Neural cell (in vitro differentiated cells): ENCODE measurements at regions not wholly inside any gene's neighbourhood (a gene's known extent, or its start where the extent isn't known, plus 50 kb on each side); places are given as distances from the start of the nearest gene placed in this dataset.

Source experiments
- H2AFZ ChIP-seq: fragments of 200-600, 300-800 bp; sonication (generic), shearing (Covaris generic); 2 replicates; pipeline ENCODE4 v1.6.0; 2014; ENCODE audit warnings: low read depth, mild to moderate bottlenecking, antibody characterized with exemption, low read length, moderate library complexity
- H3F3A ChIP-seq: fragments of 200-600 bp; shearing (Covaris generic); 2 replicates; pipeline ENCODE4 v1.6.1; 2016; ENCODE audit warnings: mild to moderate bottlenecking, moderate library complexity, mixed read lengths, antibody characterized with exemption, low read length; ENCODE audit not compliant: insufficient read depth, poor library complexity, severe bottlenecking
- H3K27ac ChIP-seq: fragments of 200-600, 300-800 bp; sonication (generic), shearing (Covaris generic); 2 replicates; pipeline ENCODE4 v1.5.1; 2014; ENCODE audit warnings: mild to moderate bottlenecking, low read length, moderate library complexity
- H3K27me3 ChIP-seq: fragments of 300-800, 200-600 bp; sonication (generic), shearing (Covaris generic); 2 replicates; pipeline ENCODE4 v1.6.0; 2014; ENCODE audit warnings: mild to moderate bottlenecking, low read depth, low read length, moderate library complexity; ENCODE audit not compliant: insufficient read depth
- H3K36me3 ChIP-seq: fragments of 300-800, 200-600 bp; sonication (generic), shearing (Covaris generic); 2 replicates; pipeline ENCODE4 v1.5.1; 2014; ENCODE audit warnings: mild to moderate bottlenecking, antibody characterized with exemption, low read length, moderate library complexity; ENCODE audit not compliant: insufficient read depth
- H3K4me2 ChIP-seq: fragments of 300-800, 200-600 bp; sonication (generic), shearing (Covaris generic); 2 replicates; pipeline ENCODE4 v1.6.0; 2014; ENCODE audit warnings: mild to moderate bottlenecking, low read length
- H3K4me3 ChIP-seq: fragments of 300-800, 200-600 bp; sonication (generic), shearing (Covaris generic); 2 replicates; pipeline ENCODE4 v1.5.1; 2014; ENCODE audit warnings: mild to moderate bottlenecking, low read length, moderate library complexity
- H3K79me2 ChIP-seq: fragments of 200-600 bp; shearing (Covaris generic); replicated peaks from 2 replicates; pipeline ENCODE4 v1.6.0; 2014; ENCODE audit warnings: mild to moderate bottlenecking, low read length, moderate library complexity; ENCODE audit not compliant: insufficient read depth
- H3K9ac ChIP-seq: fragments of 300-800, 200-600 bp; sonication (generic), shearing (Covaris generic); 2 replicates; pipeline ENCODE4 v1.6.1; 2016; ENCODE audit warnings: mild to moderate bottlenecking, low read length, mixed read lengths
- H3K9me2 ChIP-seq: fragments of 200-600 bp; shearing (Covaris generic); 2 replicates; pipeline ENCODE4 v1.6.1; 2016; ENCODE audit warnings: mild to moderate bottlenecking, low read length, mixed read lengths; ENCODE audit not compliant: insufficient read depth
- H3K9me3 ChIP-seq: fragments of 200-600, 300-800 bp; sonication (generic), shearing (Covaris generic); 2 replicates; pipeline ENCODE4 v1.6.1; 2016; ENCODE audit warnings: mild to moderate bottlenecking, mixed run types, low read length, moderate library complexity, mixed read lengths
- H4K20me1 ChIP-seq: fragments of 200-600 bp; shearing (Covaris generic); 2 replicates; pipeline ENCODE4 v1.6.1; 2016; ENCODE audit warnings: mild to moderate bottlenecking, mixed run types; ENCODE audit not compliant: insufficient read depth
- EP300 ChIP-seq: fragments of 450-650 bp; conservative IDR thresholded peaks from 2 replicates; pipeline ENCODE4 v1.6.1; 2014; ENCODE audit warnings: antibody characterized with exemption, mild to moderate bottlenecking, moderate library complexity; ENCODE audit not compliant: poor library complexity, severe bottlenecking
- EZH2 ChIP-seq: fragments of 200-600, 300-800 bp; shearing (Covaris generic), sonication (generic); IDR thresholded peaks from 2 replicates; pipeline ENCODE4 v1.6.1; 2014; ENCODE audit warnings: antibody characterized with exemption, low read length, borderline replicate concordance, mild to moderate bottlenecking; ENCODE audit not compliant: insufficient read depth, poor library complexity, severe bottlenecking
- MXI1 ChIP-seq: fragments of 450-650 bp; conservative IDR thresholded peaks from 2 replicates; pipeline ENCODE4 v1.6.1; 2014; ENCODE audit warnings: antibody characterized with exemption, mild to moderate bottlenecking; ENCODE audit not compliant: poor library complexity, severe bottlenecking
- POLR2AphosphoS5 ChIP-seq: IDR thresholded peaks from 2 replicates; pipeline ENCODE4 v1.6.1; 2012
- RAD21 ChIP-seq: fragments of 450-650 bp; conservative IDR thresholded peaks from 2 replicates; pipeline ENCODE4 v1.6.1; 2014; ENCODE audit warnings: antibody characterized with exemption, mild to moderate bottlenecking, moderate library complexity
- SMC3 ChIP-seq: fragments of 450-650 bp; conservative IDR thresholded peaks from 2 replicates; pipeline ENCODE4 v1.6.1; 2014; ENCODE audit warnings: antibody characterized with exemption, mild to moderate bottlenecking, moderate library complexity; ENCODE audit not compliant: poor library complexity
- TAF1 ChIP-seq: IDR thresholded peaks from 2 replicates; pipeline ENCODE4 v1.6.1; 2012; ENCODE audit warnings: low read depth
- TF ChIP-seq, protein P1 (sequence below): IDR thresholded peaks from 2 replicates; pipeline ENCODE4 v1.6.1; 2012; ENCODE audit warnings: borderline replicate concordance
- TF ChIP-seq, protein P2 (sequence below): fragments of 450-650 bp; IDR thresholded peaks from 2 replicates; pipeline ENCODE4 v1.5.1; 2014; ENCODE audit warnings: antibody characterized with exemption, mild to moderate bottlenecking, moderate library complexity; ENCODE audit not compliant: poor library complexity, severe bottlenecking

DNA sequence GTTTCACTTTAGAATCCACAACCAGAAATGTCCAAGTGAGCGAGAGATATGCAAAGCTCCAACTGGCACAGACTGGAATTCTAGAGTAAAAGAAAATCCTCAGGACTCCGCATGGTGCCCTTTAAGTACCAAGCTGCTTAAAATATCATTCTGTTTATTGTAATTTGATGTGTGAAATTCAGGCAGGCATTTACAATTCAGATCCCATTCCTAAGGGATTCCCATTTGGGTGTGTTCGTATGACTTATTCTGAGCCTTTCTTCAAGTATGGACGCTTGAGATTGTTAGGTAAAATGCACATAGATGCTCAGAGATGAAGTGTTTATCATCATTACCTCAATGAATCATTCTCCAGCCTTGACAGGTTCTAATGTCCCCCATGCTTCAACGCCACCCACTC, 99.3 kb upstream of the EEF1E1 start:
- no peaks in the 10 kb centered on the region for H3K9me2 ChIP-seq
- no peaks in the 10 kb centered on the region for H3F3A ChIP-seq
- no peaks in the 10 kb centered on the region for H3K27me3 ChIP-seq
- H3K27ac ChIP-seq: no peak overlapping the region
- no peak overlapping the region for H3K4me2 ChIP-seq
- no peak overlapping the region for H2AFZ ChIP-seq
- H3K79me2 ChIP-seq: no peaks in the 10 kb centered on the region
- H3K9ac ChIP-seq: no peak overlapping the region
- no peaks in the 10 kb centered on the region for H4K20me1 ChIP-seq
- TF ChIP-seq POLR2AphosphoS5 (no peak), MXI1 (no peak), EZH2 (no peak), RAD21 (no peak), TAF1 (no peak), EP300 (no peak), SMC3 (no peak)
- TF ChIP-seq, protein P1, sequence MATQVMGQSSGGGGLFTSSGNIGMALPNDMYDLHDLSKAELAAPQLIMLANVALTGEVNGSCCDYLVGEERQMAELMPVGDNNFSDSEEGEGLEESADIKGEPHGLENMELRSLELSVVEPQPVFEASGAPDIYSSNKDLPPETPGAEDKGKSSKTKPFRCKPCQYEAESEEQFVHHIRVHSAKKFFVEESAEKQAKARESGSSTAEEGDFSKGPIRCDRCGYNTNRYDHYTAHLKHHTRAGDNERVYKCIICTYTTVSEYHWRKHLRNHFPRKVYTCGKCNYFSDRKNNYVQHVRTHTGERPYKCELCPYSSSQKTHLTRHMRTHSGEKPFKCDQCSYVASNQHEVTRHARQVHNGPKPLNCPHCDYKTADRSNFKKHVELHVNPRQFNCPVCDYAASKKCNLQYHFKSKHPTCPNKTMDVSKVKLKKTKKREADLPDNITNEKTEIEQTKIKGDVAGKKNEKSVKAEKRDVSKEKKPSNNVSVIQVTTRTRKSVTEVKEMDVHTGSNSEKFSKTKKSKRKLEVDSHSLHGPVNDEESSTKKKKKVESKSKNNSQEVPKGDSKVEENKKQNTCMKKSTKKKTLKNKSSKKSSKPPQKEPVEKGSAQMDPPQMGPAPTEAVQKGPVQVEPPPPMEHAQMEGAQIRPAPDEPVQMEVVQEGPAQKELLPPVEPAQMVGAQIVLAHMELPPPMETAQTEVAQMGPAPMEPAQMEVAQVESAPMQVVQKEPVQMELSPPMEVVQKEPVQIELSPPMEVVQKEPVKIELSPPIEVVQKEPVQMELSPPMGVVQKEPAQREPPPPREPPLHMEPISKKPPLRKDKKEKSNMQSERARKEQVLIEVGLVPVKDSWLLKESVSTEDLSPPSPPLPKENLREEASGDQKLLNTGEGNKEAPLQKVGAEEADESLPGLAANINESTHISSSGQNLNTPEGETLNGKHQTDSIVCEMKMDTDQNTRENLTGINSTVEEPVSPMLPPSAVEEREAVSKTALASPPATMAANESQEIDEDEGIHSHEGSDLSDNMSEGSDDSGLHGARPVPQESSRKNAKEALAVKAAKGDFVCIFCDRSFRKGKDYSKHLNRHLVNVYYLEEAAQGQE: no peak
- TF ChIP-seq, protein P2, sequence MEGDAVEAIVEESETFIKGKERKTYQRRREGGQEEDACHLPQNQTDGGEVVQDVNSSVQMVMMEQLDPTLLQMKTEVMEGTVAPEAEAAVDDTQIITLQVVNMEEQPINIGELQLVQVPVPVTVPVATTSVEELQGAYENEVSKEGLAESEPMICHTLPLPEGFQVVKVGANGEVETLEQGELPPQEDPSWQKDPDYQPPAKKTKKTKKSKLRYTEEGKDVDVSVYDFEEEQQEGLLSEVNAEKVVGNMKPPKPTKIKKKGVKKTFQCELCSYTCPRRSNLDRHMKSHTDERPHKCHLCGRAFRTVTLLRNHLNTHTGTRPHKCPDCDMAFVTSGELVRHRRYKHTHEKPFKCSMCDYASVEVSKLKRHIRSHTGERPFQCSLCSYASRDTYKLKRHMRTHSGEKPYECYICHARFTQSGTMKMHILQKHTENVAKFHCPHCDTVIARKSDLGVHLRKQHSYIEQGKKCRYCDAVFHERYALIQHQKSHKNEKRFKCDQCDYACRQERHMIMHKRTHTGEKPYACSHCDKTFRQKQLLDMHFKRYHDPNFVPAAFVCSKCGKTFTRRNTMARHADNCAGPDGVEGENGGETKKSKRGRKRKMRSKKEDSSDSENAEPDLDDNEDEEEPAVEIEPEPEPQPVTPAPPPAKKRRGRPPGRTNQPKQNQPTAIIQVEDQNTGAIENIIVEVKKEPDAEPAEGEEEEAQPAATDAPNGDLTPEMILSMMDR: no peak
- no peaks in the 10 kb centered on the region for H3K9me3 ChIP-seq
- no peaks in the 10 kb centered on the region for H3K36me3 ChIP-seq
- no peak overlapping the region for H3K4me3 ChIP-seq

DNA sequence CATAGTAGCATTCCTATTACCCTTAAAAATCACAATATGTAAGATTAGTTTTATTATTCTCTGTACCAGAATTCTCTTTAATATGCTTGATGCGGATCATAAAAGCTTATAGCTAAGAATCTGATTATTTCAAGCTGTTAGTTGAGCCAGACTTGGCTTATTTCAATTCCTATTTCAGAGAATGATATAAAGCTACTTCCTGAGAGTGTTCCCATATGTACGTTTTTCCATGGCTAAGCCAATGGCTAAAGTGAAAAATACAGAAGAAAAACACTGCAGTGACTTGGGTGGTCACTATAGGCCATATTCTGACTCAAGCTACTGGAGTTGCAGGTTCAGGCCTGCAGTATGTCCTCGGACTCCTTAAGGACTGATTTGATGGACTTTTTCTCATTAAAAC, 97.9 kb upstream of the EEF1E1 start:
- H3K79me2 ChIP-seq: no peaks in the 10 kb centered on the region
- no peak for TF ChIP-seq POLR2AphosphoS5
- TF ChIP-seq, protein P1: no peak
- no peak for TF ChIP-seq TAF1
- TF ChIP-seq EP300: no peak
- TF ChIP-seq, protein P2: no peak
- no peak for TF ChIP-seq EZH2
- TF ChIP-seq SMC3: no peak
- TF ChIP-seq MXI1: no peak
- TF ChIP-seq RAD21: no peak
- no peak overlapping the region for H3K4me3 ChIP-seq
- H3K27me3 ChIP-seq: no peaks in the 10 kb centered on the region
- H3K9me3 ChIP-seq: no peaks in the 10 kb centered on the region
- H3K9ac ChIP-seq: no peak overlapping the region
- no peaks in the 10 kb centered on the region for H3F3A ChIP-seq
- no peaks in the 10 kb centered on the region for H3K9me2 ChIP-seq
- H2AFZ ChIP-seq: no peak overlapping the region
- H4K20me1 ChIP-seq: no peaks in the 10 kb centered on the region
- no peak overlapping the region for H3K27ac ChIP-seq
- no peaks in the 10 kb centered on the region for H3K36me3 ChIP-seq
- H3K4me2 ChIP-seq: no peak overlapping the region
